ENCODE measurements at regions not wholly inside any gene's neighbourhood (a gene's known extent, or its start where the extent isn't known, plus 50 kb on each side); places are given as distances from the start of the nearest gene placed in this dataset.
A peak's percentile ranks its signal among the peaks of the same experiment; 100 is the strongest.

GRCh38 chr9:38186404-38187115 lies 117.5 kb upstream of the SHB start:
- peak overlapping the region; percentile 16; the same call in 1 of the 3 replicates for H3K4me2 ChIP-seq
- POLR2A ChIA-PET = no interaction called here
- peaks cover 13% of the 10 kb centered on the region; the same call in 2 of the 3 replicates for H3K4me1 ChIP-seq
- WGBS (ENCODE audit: missing lambda C conversion rate) = 67% methylated on average over 5 of the region's 5 CpGs
- H3K4me3 ChIP-seq = no peak overlapping the region
- CTCF ChIA-PET = interaction anchor here (0.6 to 1.8 kb wide), 4 partner anchors 12 to 26 kb away, joined by 3 to 5 read pairs (median 4); no protein-coding TSS in a partner anchor
- DNase-seq (ENCODE audit: low read depth in 1 of 2, low spot score in 1 of 2) (peak in 1 of 2 experiments; percentile 12), ATAC-seq (peak in 1 of 2 experiments; percentile 51; a peak in 3 of 6 replicates), FAIRE-seq (no peak)
- no peak for TF ChIP-seq ZFP36 (IDR thresholded peaks at IDR 0.05; ENCODE audit: borderline replicate concordance, partially characterized antibody)
- no peak for TF ChIP-seq JUNB (IDR thresholded peaks at IDR 0.05)
- TF ChIP-seq, protein P1, sequence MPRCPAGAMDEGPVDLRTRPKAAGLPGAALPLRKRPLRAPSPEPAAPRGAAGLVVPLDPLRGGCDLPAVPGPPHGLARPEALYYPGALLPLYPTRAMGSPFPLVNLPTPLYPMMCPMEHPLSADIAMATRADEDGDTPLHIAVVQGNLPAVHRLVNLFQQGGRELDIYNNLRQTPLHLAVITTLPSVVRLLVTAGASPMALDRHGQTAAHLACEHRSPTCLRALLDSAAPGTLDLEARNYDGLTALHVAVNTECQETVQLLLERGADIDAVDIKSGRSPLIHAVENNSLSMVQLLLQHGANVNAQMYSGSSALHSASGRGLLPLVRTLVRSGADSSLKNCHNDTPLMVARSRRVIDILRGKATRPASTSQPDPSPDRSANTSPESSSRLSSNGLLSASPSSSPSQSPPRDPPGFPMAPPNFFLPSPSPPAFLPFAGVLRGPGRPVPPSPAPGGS (IDR thresholded peaks at IDR 0.05) = no peak
- TF ChIP-seq BHLHE40 (IDR thresholded peaks at IDR 0.05; ENCODE audit: low read depth, low read length) = no peak
- no peak for TF ChIP-seq POLR2AphosphoS2 (conservative IDR thresholded peaks at IDR 0.05; ENCODE audit: low read length)
- no peak for TF ChIP-seq HES2 (IDR thresholded peaks at IDR 0.05)
- no peak for TF ChIP-seq CBX2 (IDR thresholded peaks at IDR 0.05; ENCODE audit: borderline replicate concordance, low read depth)
- no peak for TF ChIP-seq HOXB13 (CRISPR knock-in tag; IDR thresholded peaks at IDR 0.05; ENCODE audit: low read depth)
- TF ChIP-seq, protein P2, sequence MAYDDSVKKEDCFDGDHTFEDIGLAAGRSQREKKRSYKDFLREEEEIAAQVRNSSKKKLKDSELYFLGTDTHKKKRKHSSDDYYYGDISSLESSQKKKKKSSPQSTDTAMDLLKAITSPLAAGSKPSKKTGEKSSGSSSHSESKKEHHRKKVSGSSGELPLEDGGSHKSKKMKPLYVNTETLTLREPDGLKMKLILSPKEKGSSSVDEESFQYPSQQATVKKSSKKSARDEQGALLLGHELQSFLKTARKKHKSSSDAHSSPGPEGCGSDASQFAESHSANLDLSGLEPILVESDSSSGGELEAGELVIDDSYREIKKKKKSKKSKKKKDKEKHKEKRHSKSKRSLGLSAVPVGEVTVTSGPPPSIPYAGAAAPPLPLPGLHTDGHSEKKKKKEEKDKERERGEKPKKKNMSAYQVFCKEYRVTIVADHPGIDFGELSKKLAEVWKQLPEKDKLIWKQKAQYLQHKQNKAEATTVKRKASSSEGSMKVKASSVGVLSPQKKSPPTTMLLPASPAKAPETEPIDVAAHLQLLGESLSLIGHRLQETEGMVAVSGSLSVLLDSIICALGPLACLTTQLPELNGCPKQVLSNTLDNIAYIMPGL (CRISPR knock-in tag; IDR thresholded peaks at IDR 0.05; ENCODE audit: borderline replicate concordance) = no peak
- no peaks in the 10 kb centered on the region for H3K9me3 ChIP-seq
- H3K27ac ChIP-seq = peak overlapping the region in 1 of 2 experiments; percentile 1; a peak in 1 of 6 replicates

DNA sequence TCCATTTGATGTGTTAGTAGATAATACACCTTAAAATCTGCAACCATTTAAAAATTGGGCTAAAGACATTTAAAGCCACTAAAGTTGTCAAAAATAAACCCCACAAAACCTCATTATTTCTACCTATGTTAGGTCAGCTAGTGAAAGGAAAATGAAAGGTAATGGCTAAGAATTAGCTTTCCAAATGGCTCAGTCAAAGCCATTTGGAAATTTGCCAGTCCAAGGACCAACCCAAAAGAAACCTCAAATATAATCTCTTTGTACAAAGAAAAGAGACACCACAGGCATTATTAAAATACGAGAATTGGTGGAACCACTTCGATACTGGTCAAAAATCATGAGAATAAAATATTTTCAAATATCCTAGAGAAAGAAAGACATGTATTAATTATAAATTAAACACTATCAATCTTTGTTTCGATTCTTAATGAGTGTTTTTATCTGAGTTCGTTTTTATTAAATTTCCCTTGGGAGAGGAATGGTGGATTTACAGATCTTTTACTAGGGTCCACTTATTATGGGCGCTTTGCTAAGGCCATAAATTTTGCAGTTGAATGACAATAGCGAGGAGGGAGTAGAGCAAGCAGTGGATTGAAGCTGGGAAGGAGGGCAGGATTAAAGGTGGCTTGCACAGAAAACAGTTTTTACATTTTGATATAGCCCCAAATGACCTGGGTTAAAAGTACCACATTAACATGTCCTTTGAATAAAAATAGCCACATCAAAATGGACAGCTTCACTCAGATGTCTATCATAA lies 116.8 kb upstream of the SHB start:
- H3K4me1 ChIP-seq = peaks cover 13% of the 10 kb centered on the region; the same call in 2 of the 3 replicates
- ChIA-PET POLR2A (no interaction called here), CTCF (interaction anchor here (0.6 to 1.8 kb wide), 4 partner anchors 14 to 44 kb away, joined by 3 to 5 read pairs (median 4); no protein-coding TSS in a partner anchor)
- TF ChIP-seq NR3C1 (IDR thresholded peaks at IDR 0.05) = no peak
- TF ChIP-seq, protein P1 (IDR thresholded peaks at IDR 0.05) = no peak
- H3K27ac ChIP-seq = no peak overlapping the region
- FAIRE-seq (no peak), DNase-seq (ENCODE audit: low read depth in 1 of 2, low spot score in 1 of 2) (no peak), ATAC-seq (no peak)
- peak overlapping the region; percentile 16; the same call in 1 of the 3 replicates for H3K4me2 ChIP-seq
- H3K9me3 ChIP-seq = no peaks in the 10 kb centered on the region
- 74% methylated on average over 6 of the region's 6 CpGs for WGBS (ENCODE audit: missing lambda C conversion rate)
- H3K4me3 ChIP-seq = no peak overlapping the region

GRCh38 chr9:38183994-38184568 lies 115.1 kb upstream of the SHB start:
- Histone ChIP-seq H3K9me3 (no peaks in the 10 kb centered on the region), H3K27ac (no peak overlapping the region), H3K4me1 (peaks cover 13% of the 10 kb centered on the region; the same call in 2 of the 3 replicates), H3K4me2 (no peak overlapping the region), H3K4me3 (no peak overlapping the region)
- ChIA-PET CTCF (interaction anchor here (1.1 to 2.2 kb wide), 2 partner anchors 10 to 96 kb away, joined by 3 to 9 read pairs; no protein-coding TSS in a partner anchor), POLR2A (no interaction called here)
- DNase-seq (ENCODE audit: low read depth in 1 of 2, low spot score in 1 of 2) = no peak
- TF ChIP-seq CBX8 (IDR thresholded peaks at IDR 0.05) (no peak), MAX (IDR thresholded peaks at IDR 0.05) (no peak), ZFP36 (IDR thresholded peaks at IDR 0.05; ENCODE audit: borderline replicate concordance, partially characterized antibody) (no peak), HOXB13 (CRISPR knock-in tag; IDR thresholded peaks at IDR 0.05; ENCODE audit: low read depth) (no peak), KDM1A (IDR thresholded peaks at IDR 0.05; ENCODE audit: low read depth) (no peak), CHD2 (IDR thresholded peaks at IDR 0.05; ENCODE audit: low read length, partially characterized antibody) (no peak)
- TF ChIP-seq, protein P3, sequence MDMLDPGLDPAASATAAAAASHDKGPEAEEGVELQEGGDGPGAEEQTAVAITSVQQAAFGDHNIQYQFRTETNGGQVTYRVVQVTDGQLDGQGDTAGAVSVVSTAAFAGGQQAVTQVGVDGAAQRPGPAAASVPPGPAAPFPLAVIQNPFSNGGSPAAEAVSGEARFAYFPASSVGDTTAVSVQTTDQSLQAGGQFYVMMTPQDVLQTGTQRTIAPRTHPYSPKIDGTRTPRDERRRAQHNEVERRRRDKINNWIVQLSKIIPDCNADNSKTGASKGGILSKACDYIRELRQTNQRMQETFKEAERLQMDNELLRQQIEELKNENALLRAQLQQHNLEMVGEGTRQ (IDR thresholded peaks at IDR 0.05) = no peak
- no peak for FAIRE-seq
- no peak for ATAC-seq

Data from A549 (cell line).